Activated T-cell treated with anti-CD3 and anti-CD28 coated beads, Interleukin-2, amount 50 U/mL, for 4 hours (primary cell): ENCODE measurements at regions not wholly inside any gene's neighbourhood (a gene's known extent, or its start where the extent isn't known, plus 50 kb on each side); places are given as distances from the start of the nearest gene placed in this dataset.

Experiments used
- ATAC-seq, 2 donors: fragments of 200-7000 bp; cut with Tn5 transposase; one replicate each; pipeline ENCODE4 v1.10.0; 2021
- DNase-seq: peaks from one replicate; pipeline ENCODE4 v3.0.0-alpha.2; 2020
- H3K27me3 Mint-ChIP-seq: one replicate; pipeline ENCODE4 v1.8.0; 2021; ENCODE audit warnings: low read depth, mixed read lengths
- H3K36me3 Mint-ChIP-seq: one replicate; pipeline ENCODE4 v1.8.0; 2022; ENCODE audit warnings: mixed read lengths; ENCODE audit not compliant: insufficient read depth
- H3K4me1 Mint-ChIP-seq: one replicate; pipeline ENCODE4 v1.8.0; 2021; ENCODE audit warnings: low read depth, mixed read lengths
- H3K4me3 Mint-ChIP-seq: one replicate; pipeline ENCODE4 v1.8.0; 2021; ENCODE audit warnings: mild to moderate bottlenecking, moderate library complexity, mixed read lengths
- H3K9me3 Mint-ChIP-seq: one replicate; pipeline ENCODE4 v1.8.0; 2021; ENCODE audit warnings: mixed read lengths

GRCh38 chr20:60693496-60694133 is 558.4 kb upstream of the CDH4 start:
- Mint-ChIP-seq H3K9me3 (no peaks in the 10 kb centered on the region), H3K4me3 (no peak overlapping the region), H3K27me3 (peaks cover 7% of the 10 kb centered on the region), H3K36me3 (no peaks in the 10 kb centered on the region), H3K4me1 (no peaks in the 10 kb centered on the region)
- ATAC-seq (no peak), DNase-seq (no peak)

- ATAC-seq (peak; percentile 63 to 76), DNase-seq (no peak)
- H3K36me3 Mint-ChIP-seq = no peaks in the 10 kb centered on the region
- no peaks in the 10 kb centered on the region for H3K4me1 Mint-ChIP-seq
- no peaks in the 10 kb centered on the region for H3K9me3 Mint-ChIP-seq
- peaks cover 7% of the 10 kb centered on the region for H3K27me3 Mint-ChIP-seq
- H3K4me3 Mint-ChIP-seq = no peak overlapping the region
These were observed 557.3 kb upstream of the CDH4 start for GRCh38 chr20:60694763-60695162.

- peaks cover 7% of the 10 kb centered on the region for H3K27me3 Mint-ChIP-seq
- H3K4me1 Mint-ChIP-seq = no peaks in the 10 kb centered on the region
- H3K4me3 Mint-ChIP-seq = no peak overlapping the region
- no peaks in the 10 kb centered on the region for H3K36me3 Mint-ChIP-seq
- no peaks in the 10 kb centered on the region for H3K9me3 Mint-ChIP-seq
- DNase-seq = no peak
- ATAC-seq = peak; percentile 73 to 78
These were observed 556.6 kb upstream of the CDH4 start for GRCh38 chr20:60695226-60696000.

GRCh38 chr20:60697252-60697651 is 554.8 kb upstream of the CDH4 start:
- DNase-seq (no peak), ATAC-seq (no peak)
- no peaks in the 10 kb centered on the region for H3K36me3 Mint-ChIP-seq
- H3K27me3 Mint-ChIP-seq = peaks cover 4% of the 10 kb centered on the region
- no peaks in the 10 kb centered on the region for H3K4me1 Mint-ChIP-seq
- H3K4me3 Mint-ChIP-seq = no peak overlapping the region
- H3K9me3 Mint-ChIP-seq = no peaks in the 10 kb centered on the region

- no peaks in the 10 kb centered on the region for H3K27me3 Mint-ChIP-seq
- no peaks in the 10 kb centered on the region for H3K9me3 Mint-ChIP-seq
- no peak overlapping the region for H3K4me3 Mint-ChIP-seq
- H3K4me1 Mint-ChIP-seq = no peaks in the 10 kb centered on the region
- DNase-seq (no peak), ATAC-seq (no peak)
- H3K36me3 Mint-ChIP-seq = no peaks in the 10 kb centered on the region
These were observed 551.3 kb upstream of the CDH4 start for GRCh38 chr20:60700728-60701127.

GRCh38 chr20:60704147-60704546 is 547.9 kb upstream of the CDH4 start:
- peaks cover 5% of the 10 kb centered on the region for H3K27me3 Mint-ChIP-seq
- H3K4me1 Mint-ChIP-seq = no peaks in the 10 kb centered on the region
- DNase-seq (no peak), ATAC-seq (no peak)
- no peaks in the 10 kb centered on the region for H3K9me3 Mint-ChIP-seq
- no peak overlapping the region for H3K4me3 Mint-ChIP-seq
- no peaks in the 10 kb centered on the region for H3K36me3 Mint-ChIP-seq

GRCh38 chr20:60713396-60713795 is 538.7 kb upstream of the CDH4 start:
- Mint-ChIP-seq H3K27me3 (peaks cover 1% of the 10 kb centered on the region), H3K9me3 (no peaks in the 10 kb centered on the region), H3K4me1 (no peaks in the 10 kb centered on the region), H3K4me3 (no peak overlapping the region), H3K36me3 (no peaks in the 10 kb centered on the region)
- ATAC-seq (no peak), DNase-seq (no peak)

GRCh38 chr20:60715172-60715571 is 536.9 kb upstream of the CDH4 start:
- Mint-ChIP-seq H3K4me1 (no peaks in the 10 kb centered on the region), H3K36me3 (no peaks in the 10 kb centered on the region), H3K4me3 (no peak overlapping the region), H3K9me3 (no peaks in the 10 kb centered on the region), H3K27me3 (peaks cover 6% of the 10 kb centered on the region)
- DNase-seq = no peak
- ATAC-seq = no peak

GRCh38 chr20:60718743-60719480 is 533.1 kb upstream of the CDH4 start:
- H3K4me1 Mint-ChIP-seq = no peaks in the 10 kb centered on the region
- no peaks in the 10 kb centered on the region for H3K9me3 Mint-ChIP-seq
- DNase-seq (no peak), ATAC-seq (no peak)
- no peaks in the 10 kb centered on the region for H3K36me3 Mint-ChIP-seq
- no peak overlapping the region for H3K4me3 Mint-ChIP-seq
- H3K27me3 Mint-ChIP-seq = peaks cover 6% of the 10 kb centered on the region

GRCh38 chr20:60725311-60725906 is 526.7 kb upstream of the CDH4 start:
- Mint-ChIP-seq H3K4me1 (no peaks in the 10 kb centered on the region), H3K9me3 (peaks cover 13% of the 10 kb centered on the region), H3K27me3 (no peaks in the 10 kb centered on the region), H3K4me3 (no peak overlapping the region), H3K36me3 (no peaks in the 10 kb centered on the region)
- no peak for DNase-seq
- peak in 1 of 2 donors; percentile 35 for ATAC-seq

GRCh38 chr20:60727425-60727824 is 524.6 kb upstream of the CDH4 start:
- Mint-ChIP-seq H3K4me3 (no peak overlapping the region), H3K36me3 (no peaks in the 10 kb centered on the region), H3K27me3 (no peaks in the 10 kb centered on the region), H3K9me3 (peaks cover 13% of the 10 kb centered on the region), H3K4me1 (no peaks in the 10 kb centered on the region)
- ATAC-seq (no peak), DNase-seq (no peak)

- no peak overlapping the region for H3K4me3 Mint-ChIP-seq
- H3K27me3 Mint-ChIP-seq = no peaks in the 10 kb centered on the region
- ATAC-seq = no peak
- H3K9me3 Mint-ChIP-seq = peaks cover 13% of the 10 kb centered on the region
- H3K36me3 Mint-ChIP-seq = no peaks in the 10 kb centered on the region
- H3K4me1 Mint-ChIP-seq = no peaks in the 10 kb centered on the region
- DNase-seq = no peak
These were observed 523.4 kb upstream of the CDH4 start for GRCh38 chr20:60728705-60729104.

- Mint-ChIP-seq H3K27me3 (no peaks in the 10 kb centered on the region), H3K9me3 (peaks cover 13% of the 10 kb centered on the region), H3K4me3 (no peak overlapping the region), H3K36me3 (no peaks in the 10 kb centered on the region), H3K4me1 (no peaks in the 10 kb centered on the region)
- no peak for ATAC-seq
- no peak for DNase-seq
These were observed 522.7 kb upstream of the CDH4 start for GRCh38 chr20:60729135-60729900.

GRCh38 chr20:60732322-60732721 is 519.7 kb upstream of the CDH4 start:
- H3K4me1 Mint-ChIP-seq = no peaks in the 10 kb centered on the region
- no peaks in the 10 kb centered on the region for H3K36me3 Mint-ChIP-seq
- H3K4me3 Mint-ChIP-seq = no peak overlapping the region
- H3K9me3 Mint-ChIP-seq = no peaks in the 10 kb centered on the region
- no peak for ATAC-seq
- no peak for DNase-seq
- no peaks in the 10 kb centered on the region for H3K27me3 Mint-ChIP-seq
